ENCODE measurements at regions not wholly inside any gene's neighbourhood (a gene's known extent, or its start where the extent isn't known, plus 50 kb on each side); places are given as distances from the start of the nearest gene placed in this dataset.

DNA sequence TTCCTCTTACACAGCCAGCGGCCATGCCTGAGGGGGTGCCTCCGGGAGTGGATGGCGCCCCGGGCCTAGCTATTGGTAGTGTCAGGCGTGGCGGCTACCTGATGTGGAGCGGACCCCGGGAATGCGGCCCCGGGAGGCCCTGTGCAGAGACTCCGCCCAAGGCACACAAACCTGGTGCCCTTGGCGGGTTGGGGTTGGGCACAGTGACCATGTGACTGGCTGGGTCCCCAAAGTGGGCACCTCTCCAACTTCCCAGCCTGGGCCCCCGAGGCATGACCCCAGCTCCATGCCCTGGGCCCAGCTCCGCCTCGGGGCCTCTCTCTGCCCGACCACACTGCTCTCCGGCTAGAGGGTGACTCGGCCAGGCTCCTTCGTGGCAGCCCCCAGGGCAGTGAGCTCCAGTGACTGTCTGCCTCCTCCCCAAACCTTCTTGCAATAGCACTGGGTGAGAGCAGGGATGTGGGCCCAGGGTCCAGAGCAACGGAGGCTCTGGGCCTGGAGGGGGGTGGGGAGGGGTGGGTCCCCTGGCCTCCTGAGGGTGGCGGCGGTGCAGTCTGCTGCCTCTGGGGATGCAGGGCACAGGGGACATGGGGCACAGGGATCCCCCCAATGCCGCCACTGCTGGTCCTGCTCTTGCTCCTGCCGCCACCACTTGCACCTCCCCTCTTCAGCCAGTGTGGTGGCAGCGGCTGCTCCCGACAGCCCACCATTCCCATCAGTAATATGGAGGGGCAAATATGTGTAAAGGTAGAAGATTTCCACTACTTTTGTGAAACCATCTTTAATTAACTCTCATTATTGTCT is 942.9 kb upstream of the EPHA7 start:
- DNase-seq, result no peak

- DNase-seq, result no peak
These were observed 942.1 kb upstream of the EPHA7 start for GRCh38 chr6:94361304-94362060.

DNA sequence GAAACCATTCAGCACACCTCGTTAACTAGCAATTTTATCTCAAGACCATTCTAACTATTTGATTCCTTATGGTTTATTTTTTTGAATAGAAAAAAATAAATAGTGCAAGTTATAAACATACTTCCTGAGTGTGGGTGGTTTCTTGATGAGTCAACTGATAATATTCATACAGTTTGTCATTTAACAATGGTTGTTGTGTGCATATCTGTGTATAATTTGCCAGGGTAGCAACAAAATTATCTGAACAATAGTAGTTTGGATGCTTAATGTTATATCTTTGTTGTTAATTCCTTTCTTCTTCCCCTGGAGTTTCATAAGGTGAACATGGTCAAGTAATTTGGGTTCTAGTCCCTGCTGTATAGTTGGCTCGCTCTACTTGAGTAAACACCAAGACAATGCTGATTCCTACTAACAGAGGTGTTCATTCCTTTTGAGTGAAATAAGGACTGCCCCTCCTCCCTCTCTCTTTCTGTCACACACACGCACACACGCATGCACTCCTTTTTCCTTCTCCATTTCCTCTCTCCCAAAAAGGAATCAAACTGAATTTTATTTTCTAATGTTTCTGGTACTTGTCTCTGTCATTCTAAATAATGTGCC is 938.1 kb upstream of the EPHA7 start:
- no peak for DNase-seq

DNA sequence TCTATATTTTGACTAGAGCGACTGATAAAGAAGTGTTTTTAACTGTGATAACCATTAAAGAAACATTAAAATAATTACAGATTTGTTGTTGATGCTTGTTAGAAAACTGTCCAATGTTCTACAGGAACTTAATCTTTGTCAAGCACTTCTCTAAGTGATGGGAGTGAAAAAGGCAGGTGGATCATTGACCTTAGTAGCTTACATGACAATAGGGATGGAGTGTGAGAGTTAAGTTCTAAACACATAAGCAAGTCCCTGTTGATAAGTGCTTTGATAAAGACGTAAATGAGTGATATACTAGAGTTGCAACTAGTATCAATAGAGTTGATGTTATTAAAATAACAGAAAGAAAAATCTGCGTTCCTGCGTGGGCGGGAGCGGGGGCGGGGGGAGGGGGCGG is 931.5 kb upstream of the EPHA7 start:
- no peak for DNase-seq

- DNase-seq, result peak; percentile 74
These were observed 929.9 kb upstream of the EPHA7 start for GRCh38 chr6:94349227-94349626.

DNA sequence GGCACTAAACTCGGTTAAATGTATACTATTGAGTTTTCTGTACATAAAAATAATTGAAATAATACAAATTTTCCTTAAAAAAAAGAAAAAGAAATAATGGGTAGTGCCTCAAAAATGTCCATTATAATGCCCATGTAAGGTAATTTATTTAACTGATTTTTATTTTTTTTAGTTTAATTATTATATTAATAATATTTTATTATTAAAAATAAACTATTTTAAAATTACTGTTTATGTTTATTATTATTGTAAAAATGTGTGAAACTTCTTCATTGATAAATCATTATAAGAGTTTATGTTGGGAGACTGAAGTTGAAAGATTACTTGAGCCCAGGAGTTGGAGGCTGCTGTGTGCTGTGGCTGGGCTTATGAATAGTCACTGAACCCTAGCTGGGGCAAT is 925.5 kb upstream of the EPHA7 start:
- DNase-seq, result no peak

- DNase-seq, result no peak
These were observed 921.8 kb upstream of the EPHA7 start for GRCh38 chr6:94341173-94341572.

GRCh38 chr6:94323853-94324252 is 904.5 kb upstream of the EPHA7 start:
- peak; percentile 0 for DNase-seq

DNA sequence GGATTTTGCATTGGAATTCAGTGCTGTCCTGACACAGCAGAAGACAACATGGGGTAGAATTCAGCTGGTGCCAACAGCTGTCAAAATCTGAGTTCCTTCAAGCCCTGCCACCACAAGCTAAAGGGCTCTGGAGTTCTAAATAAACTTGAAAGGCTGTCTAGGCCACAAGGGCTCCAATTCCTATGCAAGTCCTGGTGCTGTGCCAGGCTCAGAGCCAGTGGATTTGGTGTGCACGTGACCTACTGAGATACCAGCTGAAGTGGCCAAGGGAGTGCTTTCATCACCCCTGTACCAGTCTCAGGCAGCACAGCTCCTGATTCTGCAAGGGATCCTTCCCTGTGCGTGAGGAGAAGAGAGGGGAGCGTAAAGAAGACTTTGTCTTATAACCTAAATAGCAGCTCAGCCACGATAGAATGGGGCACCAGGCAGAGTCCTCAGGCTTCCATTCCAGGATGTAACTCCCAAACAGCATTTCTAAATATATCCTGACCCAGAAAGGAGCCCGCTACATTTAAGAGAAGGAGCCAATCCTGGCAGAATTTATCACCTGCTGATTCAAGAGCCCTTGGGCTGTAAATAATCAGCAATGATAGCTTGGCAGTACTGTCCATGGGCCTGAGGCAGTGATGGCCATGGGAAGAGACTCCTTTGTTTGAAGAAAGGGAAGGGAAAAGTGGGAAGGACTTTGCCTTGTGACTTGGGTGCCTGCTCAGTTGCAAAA is 881.2 kb upstream of the EPHA7 start:
- DNase-seq, result no peak

DNA sequence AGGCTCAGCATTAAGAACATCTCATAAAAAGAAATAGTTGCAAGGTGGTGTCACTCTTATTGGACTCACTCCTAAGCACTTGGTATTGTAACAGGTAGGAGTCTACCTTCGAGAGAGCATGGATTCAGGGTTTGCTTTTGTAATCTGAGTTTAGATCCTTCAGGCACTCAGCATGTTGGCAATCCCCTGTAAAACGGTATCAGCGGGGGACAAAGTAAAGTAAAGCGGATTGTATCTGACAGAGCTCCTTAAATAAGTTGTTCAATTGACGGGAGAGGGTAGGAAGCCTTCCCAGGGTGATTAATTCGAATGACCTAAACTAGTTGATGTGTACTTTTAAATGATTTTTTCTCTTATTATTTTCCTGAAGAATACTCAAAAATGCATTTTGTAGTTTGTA is 869.8 kb upstream of the EPHA7 start:
- DNase-seq, result no peak

DNA sequence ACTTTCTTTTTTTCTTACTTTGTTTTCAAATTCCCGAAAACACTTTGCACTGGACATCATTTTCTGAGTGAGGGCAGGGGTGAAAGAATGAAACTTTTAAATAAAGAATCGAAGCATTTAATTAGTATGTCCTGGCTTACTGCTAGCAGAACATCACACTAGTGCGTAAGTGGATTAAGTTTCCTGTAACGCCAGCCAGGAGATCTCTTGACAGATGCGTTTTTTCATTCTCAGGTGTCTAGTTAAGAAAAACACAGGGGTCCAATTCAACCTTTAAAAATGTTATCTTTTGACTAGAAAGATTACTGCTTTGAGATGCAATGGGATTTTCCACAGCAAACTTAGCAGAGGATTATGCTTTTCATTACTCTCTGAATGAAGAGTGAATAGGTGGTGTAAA is 858.8 kb upstream of the EPHA7 start:
- DNase-seq, result peak; percentile 22

GRCh38 chr6:94272327-94272726 is 853.0 kb upstream of the EPHA7 start:
- peak; percentile 46 for DNase-seq

DNA sequence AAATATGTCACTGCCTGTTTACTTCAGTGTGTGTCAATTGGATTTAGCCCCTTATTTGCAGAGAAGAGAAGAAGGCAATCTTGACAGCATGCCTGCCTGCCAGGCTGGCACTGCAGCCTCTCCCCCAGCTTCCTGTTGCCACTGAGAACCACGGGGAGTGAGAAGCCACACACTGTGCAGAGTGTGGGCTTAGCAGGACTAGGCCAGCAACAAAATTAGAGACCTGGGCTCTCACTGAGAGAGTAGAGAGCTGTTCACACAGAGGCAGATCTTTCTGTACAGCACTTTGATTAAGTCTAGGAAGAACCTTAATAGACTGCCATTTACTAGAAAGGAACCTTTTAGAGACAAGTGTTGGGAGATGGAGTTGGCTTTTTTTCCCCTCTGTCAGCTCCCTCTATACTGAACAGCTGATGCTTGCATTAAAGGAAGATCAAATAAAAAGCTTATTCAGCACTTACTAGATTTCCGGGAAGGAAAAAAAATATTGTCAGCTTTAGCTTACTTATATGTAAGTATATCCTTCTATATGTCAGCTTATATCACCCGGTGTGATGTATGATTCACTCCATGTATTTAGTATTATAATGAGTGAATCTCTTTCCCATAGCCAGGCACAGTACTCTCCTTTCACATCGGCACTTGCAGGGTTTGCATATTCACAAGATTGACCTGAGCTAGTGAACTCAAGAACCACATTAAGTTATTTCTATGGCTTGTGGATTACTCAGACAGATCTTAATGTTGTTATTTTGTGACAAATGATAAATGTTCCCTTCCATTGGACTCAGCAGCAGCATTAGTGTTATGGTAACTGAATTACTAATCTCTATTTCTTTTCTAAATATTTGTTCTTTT is 851.0 kb upstream of the EPHA7 start:
- peak; percentile 71 for DNase-seq

GRCh38 chr6:94269256-94269655 is 849.9 kb upstream of the EPHA7 start:
- DNase-seq, result peak; percentile 7

DNA sequence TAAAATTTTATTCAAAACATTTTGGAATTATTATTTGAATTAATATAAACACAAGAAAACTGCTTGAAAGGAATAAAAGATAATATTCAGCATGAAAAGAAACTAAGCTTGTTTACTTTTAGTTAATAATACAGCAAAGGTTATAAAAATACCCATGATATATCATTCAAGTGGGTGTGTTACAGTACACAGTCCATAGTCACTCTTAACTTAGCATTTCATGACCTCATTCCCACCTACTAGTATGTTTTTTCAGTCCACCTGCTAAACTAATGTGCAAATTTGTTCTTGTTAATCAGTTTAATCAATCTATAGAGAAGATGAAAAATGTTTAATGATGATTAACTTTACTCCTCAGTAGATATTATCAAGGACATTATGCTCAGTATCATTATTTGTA is 841.4 kb upstream of the EPHA7 start:
- no peak for DNase-seq

DNA sequence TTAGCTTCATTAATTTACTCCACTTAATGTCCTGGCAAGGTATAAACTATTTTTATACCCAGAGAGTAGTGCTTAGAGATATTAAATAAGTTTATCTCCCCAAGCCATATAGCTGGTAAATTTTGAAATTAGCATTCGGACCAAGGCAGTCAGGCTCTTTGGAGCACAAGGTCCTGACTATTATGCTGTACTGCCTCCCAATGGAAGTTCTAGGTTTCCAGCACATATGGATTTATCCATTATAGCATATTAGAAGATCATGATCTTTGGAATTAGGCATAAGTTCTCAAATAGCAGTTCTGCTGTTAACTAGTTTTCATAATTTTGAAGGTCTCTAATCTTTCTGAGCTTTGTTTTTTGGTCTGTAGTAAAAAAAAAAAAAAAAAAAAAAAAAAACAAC is 835.3 kb upstream of the EPHA7 start:
- DNase-seq, result peak; percentile 37

- no peak for DNase-seq
These were observed 832.5 kb upstream of the EPHA7 start for GRCh38 chr6:94251878-94252277.

GRCh38 chr6:94245395-94245794 is 826.0 kb upstream of the EPHA7 start:
- DNase-seq, result no peak

DNA sequence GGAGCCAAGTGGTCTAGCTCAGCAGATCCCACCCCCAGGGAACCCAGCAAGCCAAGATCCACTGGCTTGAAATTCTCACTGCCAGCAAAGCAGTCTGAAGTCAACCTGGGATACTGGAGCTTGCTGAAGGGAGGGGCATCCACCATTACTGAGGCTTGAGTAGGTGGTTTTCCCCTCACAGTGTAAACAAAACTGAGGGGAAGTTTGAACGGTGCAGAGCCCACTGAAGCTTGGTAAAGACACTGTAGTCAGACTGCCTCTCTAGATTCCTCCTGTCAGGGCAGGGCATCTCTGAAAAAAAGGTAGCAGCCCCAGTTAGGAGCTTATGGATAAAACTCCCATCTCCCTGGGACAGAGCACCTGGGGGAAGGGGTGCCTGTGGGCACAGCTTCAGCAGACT is 819.5 kb upstream of the EPHA7 start:
- DNase-seq, result no peak

DNA sequence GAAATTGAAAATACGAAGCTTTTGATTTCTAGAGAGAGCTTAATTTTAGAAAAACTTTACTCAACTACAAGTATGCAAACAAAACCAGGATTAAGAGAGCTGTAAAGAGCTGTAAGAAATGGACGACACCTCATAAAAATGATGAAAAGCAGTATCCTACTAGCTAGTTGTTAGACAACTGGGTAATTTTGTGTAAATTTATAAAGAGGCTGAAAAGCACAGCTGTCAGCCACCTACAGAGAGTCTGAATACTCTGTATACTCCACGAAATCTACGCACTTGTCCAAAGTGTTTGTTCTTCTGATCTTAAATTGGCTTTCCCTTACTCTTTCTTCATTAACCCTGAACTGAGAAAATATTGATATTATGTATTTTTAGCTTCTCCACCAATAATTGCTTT is 808.4 kb upstream of the EPHA7 start:
- peak; percentile 55 for DNase-seq

GRCh38 chr6:94217836-94218235 is 798.5 kb upstream of the EPHA7 start:
- no peak for DNase-seq

- DNase-seq, result no peak
These were observed 796.2 kb upstream of the EPHA7 start for GRCh38 chr6:94215552-94215951.

All from NCI-H146 (cell line).